Hematopoietic multipotent progenitor cell treated with erythropoietin and hydrocortisone succinate and interleukin-3 and kit ligand, for 6 days (in vitro differentiated cells): ENCODE measurements at regions not wholly inside any gene's neighbourhood (a gene's known extent, or its start where the extent isn't known, plus 50 kb on each side); places are given as distances from the start of the nearest gene placed in this dataset.
A peak's percentile ranks its signal among the peaks of the same experiment; 100 is the strongest.

Source experiments
- DNase-seq: peaks from one replicate; pipeline ENCODE4 v3.0.0-alpha.2; 2015

DNA sequence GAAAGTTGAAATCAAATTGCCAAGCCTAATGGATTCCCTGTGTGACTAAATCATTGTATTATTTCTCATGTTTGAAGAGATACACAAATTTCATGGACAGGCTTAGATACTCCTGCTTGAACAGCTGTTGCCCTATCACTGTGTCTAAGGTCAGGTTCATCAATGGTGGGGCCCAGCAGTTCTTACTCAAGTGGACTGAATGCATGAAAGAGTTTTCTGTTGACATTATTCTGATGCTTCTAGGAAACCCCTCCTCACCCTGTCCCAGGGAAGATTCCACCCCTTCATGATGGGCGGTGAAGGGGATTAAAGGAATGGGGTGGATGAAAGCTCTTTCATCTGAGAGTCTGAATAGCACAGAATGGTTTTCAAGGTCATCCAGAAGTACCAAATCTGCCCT lies 148.8 kb downstream of the INO80D start:
- no peak for DNase-seq

DNA sequence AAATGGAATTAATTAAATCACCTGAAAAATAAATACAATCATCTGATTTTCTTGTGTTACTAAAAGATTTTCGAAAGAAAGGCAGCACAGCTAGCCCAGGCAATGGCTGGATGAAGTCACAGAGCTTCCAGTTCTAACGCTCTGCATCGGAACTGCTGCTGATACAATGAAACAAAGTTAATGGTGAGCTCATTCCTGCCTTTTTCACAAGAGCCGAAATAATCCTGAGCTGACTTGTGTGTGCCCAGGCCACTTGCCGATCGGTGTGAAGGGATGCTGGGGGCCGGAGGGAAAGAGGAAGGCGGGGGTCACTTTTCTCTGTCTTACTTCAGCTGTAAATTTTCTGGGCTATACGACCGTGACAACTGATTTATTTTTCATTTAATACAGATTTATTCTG lies 149.5 kb downstream of the INO80D start:
- DNase-seq: no peak

DNA sequence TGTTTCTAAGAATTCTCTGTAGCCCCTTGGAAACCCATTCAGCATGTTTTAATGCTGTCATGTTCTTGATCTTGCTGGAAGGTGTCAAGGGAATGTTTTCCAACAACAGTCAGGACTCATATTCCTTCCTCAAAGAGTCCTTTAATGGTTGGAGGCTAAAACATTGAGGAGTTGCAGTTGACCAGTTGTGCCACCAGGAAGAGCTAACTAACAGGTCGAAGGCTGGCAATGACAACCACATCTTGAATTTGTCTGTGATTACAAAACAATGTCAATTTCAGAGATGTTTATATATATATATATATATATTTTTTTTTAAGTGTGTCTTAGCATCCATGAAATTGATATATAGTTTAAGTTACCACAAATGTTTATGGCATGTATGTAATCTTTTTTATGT lies 151.5 kb downstream of the INO80D start:
- peak; percentile 26 for DNase-seq

DNA sequence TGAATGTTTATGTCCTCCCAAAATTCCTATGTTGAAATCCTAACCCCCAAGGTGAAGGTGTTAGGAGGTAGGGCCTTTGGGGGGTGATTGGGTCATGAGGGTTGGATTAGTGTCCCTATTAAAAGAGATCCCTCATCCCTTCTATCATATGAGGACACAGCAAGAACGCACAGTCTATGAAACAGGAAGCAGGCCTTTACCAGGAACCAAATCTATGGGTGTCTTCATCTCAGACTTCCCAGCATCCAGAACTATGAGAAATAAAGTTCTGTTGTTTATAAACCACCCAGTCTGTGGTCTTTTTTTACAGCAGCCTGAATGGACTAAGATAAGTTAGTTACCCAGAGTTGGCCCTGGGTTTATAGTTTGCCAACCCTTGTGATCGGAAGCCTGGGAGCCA lies 153.1 kb downstream of the INO80D start:
- no peak for DNase-seq

DNA sequence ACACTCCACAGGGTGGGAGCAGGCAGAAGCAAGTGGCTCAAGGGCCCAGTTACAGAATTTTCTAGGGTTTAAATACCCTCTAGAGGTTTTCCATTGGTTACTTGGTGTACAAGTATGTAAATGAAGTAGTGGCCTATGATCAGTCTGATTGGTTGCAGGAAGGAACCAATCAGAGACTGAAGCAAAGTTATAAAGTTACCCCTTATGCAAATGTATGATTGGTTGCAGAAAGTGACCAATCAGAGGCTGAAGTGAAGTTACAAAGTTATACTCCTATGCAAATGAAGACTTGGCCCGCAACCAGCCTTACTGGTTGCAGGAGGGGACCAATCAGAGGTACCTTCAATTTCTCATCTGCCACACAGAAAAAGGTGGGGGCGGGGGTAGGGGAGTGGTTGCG lies 154.6 kb downstream of the INO80D start:
- no peak for DNase-seq

DNA sequence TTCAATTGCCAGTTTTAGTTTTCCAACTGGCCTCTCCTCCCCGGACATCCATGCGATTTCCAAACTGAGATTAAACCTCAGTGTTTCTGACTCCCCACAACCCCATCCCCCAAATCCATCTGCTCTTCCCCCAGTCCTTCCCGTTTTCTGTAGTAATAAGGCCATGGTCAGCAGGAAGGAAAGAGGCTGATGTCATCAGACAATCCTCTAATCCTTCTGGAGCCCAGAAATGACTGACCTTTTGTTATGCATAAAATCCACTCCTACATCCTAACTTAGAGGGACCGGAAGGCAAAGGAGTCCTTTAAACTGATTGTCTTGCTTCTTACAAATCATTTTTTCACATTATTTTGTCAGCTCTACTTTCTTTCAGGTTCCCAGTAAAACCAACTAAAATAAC lies 155.8 kb downstream of the INO80D start:
- DNase-seq: no peak

DNA sequence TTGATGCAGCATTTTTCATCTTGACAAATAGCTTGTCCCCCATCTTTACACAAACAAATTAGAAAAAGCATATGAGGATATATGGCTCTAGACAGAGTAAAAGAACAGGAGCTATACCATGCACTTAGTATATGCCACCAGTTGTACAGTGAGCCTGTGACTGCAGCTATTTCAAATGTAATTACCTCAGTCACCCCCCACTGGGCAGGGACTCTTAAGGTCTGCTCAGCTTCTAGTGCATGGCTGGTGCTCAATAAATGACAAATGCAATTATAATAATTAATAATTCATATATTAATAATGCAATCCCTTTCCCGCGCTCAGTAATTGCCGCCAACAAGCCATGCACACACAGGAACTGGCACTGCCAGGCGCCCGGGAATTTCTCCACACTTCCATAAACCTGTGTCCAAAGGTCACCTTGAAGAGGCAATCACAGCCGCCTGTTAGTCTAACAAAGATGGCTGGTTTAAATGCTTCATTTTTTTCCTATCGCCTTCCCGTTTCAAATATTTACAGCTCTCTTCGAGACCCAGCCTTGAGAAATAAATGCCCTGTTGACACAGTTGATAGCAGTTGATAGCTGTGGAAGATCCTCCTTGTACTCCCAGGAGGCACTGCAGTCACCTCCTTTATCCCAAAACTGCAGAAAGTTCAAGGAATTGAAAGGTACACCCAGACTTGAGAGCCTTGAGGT lies 156.6 kb downstream of the INO80D start:
- no peak for DNase-seq

DNA sequence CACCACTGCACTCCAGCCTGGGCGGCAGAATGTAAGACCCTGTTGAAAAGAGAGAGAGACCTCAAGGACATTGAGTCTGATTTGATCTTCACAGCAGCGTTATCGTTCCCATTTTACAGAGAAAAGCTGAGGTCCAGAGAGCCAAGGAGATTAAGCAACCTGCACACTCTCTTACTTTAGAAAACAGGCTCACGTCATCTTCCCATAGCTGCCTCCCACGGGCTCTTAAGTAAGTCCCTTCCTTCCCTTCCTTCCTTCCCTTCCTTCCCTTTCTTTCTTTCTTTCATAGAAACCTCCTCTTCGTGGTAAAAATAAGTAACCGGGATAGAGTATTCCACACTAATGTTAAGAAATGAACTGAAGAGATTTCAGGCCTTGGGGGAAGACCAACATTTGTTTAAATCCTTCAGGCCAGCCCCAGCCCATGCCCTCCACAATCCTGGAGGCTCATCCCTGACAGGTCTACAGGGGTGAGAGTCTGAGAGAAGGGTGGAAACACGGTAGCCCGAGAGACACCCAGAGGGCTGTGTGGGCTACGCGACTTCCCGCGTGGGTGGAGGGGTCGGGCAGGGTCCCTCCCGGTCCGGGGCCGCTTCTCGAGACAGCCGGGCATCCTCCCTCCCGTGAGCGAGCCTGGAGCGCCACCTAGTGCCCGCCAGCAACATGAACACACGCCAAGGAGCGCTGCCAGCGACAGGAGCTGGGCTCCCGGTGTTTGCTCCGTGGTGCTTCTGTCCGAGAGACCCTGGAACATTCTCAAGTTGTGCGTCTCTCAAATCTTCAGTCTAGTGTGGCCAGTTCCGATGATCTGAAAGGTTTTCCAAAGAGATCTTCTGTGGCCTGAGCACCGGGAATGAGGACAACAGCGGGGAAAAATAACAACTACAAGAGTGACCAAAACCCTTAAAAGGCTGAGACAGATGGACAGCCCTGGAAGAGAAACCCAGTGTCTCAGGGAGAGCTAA lies 160.3 kb downstream of the INO80D start:
- DNase-seq: peak; percentile 76

DNA sequence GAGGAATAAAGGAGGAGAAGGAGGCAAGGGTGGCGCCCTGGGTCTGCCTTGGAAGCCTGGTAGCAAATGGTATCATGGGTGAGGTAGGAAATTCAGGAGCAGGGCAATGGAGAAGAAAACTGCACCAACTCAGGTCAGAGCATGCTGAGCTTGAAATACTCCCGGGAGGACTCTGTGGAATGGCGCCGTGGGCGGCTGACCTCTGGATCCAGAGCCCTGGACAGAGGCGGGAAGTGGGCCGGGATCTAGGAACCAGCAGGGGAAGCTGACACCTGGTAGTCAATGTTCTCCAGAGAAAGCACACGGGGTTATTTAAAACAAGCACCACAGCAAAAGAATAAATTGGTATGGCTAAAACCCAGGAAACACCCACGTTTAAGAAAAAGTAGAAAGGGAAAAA lies 161.3 kb downstream of the INO80D start:
- DNase-seq: no peak

DNA sequence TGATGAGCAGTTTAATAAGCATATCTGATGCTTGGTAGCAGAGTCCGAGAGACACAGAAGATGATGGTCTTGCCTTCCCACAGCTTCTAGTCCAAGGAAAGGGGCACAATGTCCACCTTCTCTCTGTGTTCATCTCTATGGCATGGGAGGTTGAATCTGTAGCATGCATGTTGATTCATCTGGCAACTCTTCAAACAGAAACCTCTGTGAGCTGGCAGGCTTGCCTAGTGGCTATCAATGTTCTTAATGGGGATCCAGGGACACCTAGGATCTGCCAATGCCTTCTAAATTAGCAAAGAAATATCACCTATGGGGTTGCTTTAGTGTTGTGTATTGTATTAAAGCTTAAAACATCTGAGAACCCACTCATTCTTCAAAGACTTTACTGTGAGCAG lies 170.8 kb downstream of the INO80D start:
- no peak for DNase-seq

DNA sequence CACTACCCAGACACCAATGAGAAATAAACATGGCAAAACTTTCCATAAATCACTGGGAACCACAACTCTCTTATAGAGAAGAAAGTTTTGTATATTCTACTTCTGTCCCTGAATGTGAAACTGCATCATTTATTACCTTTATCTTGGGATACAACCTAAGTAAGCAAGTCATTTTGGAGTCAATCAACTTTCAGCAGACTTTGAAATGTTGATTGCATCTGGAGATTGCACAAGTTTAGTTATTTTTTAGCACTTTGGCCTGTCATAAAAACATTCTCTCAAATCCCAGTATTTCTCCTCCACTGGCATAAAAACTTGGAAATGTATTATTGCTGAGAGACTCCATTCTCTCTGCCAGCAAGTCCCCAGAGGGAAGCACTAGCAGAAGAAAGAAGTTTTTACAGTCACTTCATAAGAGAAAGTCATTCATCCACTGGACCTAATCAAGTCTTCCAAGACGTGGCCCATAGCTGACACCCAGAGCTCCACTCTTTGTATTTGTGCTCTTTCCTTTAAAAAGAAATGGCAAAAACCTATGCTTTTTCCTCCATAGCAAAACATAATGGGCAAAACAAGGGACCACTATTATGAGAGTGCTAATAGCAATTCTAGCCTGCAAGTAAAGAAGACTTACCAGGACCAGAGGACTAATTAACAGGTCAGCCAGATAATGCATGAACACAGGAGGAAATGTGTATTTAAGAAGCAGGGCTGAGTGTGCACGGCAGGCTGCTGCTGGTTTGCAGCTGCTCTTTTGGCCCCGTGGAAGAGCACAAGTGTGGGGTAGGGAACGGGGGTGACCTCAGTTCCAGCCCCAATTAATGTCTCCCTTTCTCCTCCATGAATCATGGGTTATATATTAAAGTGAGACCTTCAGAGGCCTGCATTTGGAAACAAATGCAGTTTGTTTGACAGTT lies 171.5 kb downstream of the INO80D start:
- DNase-seq: no peak

DNA sequence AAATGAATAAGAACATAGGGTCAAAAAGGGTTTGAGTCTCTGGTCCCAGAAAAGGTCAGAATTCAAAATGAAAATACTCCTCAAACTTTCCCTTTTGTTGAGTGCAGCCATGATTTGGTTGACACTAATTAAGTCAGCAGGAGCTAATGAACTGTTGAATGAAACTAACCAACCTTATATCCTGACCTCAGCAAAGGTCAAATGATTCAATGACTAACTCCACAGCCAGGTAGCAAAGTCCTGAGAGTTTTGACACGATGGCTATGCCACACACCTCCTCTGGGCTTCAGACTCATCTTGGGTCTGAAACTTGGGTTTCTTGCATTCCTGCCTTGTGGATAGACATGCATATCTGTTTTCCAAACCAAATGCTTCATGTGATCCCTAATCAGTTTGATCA lies 172.3 kb downstream of the INO80D start:
- DNase-seq: no peak

DNA sequence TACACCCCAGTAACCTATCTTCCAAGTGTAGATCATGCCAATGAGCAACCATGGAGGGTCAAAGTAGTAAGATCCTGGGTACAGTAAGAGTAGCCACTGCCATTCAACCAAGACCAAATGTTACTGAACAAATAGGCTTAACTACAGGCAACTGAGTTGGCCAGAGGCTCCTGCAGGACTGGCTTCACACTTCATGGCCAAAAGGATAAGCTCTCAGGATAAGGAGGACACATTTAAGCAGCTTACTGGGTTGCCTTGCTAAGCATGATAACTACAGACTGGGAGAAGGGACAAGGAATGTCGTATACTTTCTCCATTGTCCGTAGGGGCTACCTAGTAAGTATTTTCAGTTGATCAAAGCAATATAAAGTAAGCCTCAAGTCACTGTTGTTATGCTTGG lies 174.7 kb downstream of the INO80D start:
- DNase-seq: no peak

DNA sequence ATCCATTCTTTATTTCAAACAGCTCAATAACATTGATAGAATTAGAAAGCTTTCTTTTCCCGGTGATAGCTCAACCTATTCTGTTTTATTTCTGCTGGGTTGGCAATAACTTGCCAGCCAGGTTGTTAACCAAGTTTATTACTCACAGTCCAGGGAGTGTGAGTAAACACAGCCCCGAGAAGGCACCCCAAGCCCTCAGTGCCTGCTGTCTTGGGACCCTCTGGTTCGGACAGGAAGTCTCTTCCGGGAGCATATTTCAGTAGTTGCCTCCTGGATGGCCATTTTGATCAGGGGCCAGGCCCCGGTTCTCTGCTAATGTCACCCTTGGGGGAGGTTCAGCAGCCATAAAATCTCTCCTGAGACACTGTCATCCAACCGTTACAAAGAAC lies 176.8 kb downstream of the INO80D start:
- DNase-seq: no peak

DNA sequence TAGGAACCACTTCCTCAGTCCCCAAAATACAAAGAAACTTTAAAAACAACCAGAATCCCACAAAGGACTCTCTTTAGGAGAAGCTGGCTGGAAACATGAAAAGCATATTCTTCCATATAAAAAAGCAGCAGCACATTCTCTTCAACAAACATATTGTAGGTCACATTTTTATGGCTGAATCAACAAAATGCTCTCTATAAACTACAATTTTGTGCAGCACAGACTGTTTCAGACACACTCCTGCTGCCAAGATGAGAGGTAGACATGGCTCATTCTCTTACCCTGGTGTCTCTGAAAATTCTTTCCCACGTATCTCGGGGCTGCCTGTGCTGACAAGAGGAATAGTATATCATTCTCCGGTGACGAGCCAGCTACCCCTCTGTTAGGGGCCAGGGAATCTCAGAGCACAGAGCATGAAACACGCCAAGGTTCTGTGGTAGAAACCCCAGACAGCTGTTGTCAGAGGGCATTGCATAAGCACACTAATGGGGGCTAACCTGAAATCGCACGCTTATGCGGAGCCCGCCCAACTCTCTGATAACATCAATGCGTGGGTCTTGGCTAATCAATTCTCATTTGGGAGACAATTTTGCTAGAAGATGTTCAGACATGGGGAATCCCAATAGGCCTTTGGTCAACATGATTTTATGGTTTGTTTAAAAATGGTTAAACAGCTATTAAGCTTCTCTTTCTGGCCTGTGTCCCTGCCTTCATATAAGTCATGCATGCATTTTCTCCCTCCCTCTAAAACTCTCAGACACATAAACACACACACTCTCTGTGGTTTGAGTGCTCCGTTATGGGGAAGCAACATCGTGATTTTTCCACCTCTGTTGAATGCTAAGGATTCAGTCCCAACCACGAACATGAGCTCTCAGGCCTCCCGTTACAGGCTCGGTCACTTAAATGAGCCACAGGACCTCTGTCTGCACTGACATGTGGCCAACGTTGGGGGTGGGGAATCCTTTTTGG lies 177.5 kb downstream of the INO80D start:
- no peak for DNase-seq

DNA sequence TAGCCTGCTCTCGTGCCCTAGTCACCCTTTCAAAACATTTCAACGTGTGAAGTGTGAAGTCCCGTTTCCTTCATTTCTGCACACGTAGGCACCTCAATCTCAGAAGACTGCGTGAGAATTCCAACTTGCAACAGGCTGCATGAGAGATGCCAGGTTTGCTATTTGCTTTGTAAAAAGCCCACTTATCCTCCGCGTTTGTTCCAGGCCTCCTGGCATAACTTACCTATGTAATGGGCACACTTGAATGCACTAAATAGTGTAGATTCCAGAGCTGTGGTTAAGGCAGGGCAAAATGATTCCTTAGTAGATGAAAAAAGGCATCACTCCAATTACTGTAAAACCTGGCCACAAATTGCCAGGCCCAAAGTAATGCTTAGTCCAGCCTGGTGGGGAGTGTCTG lies 179.6 kb downstream of the INO80D start:
- no peak for DNase-seq

DNA sequence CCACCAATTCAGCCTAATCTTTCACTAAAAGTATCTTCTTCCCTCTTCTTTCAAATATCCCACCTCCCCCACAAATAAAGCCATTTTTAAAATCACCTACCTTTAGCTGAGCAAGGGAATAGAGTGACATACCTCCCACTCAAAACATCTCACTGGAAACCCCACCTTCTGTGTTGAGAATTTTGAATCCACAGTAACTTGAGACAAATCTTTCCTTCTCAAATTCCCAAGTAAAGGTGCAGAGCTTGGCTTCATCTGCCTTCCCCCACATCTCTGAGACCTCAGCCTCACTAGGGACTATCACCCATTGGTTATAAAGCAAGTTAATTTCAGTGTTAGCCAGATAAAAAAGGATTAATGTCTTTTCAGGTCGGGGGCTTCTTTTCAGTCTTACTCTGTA lies 180.4 kb downstream of the INO80D start:
- DNase-seq: no peak

DNA sequence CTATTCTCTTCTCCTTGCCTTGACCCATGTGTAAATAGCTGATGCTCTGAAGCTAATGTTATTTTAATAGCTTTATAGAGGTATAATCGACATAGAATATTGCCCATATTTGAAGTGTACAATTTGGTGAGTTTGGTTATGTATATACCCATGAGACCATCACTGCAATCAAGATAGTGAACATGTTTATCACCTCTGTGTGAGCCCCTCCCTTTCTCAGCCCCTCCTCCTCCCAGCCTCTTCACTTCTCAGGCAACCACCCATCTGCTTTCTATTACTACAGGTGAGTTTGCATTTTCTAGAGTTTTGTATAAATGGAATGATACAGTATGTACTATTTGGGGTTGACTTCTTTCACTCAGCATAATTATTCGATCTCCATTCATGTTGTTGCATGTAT lies 181.1 kb downstream of the INO80D start:
- DNase-seq: no peak

DNA sequence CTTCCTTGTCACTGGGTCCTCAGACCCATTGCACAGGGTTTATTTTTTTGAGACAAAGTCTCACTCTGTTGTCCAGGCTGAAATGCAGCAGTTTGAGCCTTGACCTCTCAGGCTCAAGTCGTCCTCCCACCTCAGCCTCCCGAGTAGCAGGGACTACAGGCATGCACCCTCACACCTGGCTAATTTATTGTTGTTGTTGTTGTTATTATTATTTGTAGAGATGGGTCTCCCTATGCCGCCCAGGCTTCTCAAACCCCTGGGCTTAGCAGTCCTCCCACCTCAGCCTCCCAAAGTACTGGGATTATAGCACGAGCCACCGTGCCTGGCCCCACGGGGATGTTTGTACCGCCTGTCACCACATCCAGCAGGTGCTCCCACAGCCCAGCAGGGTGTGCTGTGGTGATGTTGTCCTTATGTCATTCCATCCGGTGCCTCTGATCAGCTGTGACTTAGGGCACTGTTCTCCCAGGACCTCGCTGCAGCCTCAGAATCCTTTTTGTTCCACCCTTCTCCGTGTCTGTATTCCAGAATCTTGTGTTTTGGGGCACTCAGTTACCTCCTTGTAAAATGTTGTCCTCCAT lies 182.3 kb downstream of the INO80D start:
- DNase-seq: peak; percentile 56

DNA sequence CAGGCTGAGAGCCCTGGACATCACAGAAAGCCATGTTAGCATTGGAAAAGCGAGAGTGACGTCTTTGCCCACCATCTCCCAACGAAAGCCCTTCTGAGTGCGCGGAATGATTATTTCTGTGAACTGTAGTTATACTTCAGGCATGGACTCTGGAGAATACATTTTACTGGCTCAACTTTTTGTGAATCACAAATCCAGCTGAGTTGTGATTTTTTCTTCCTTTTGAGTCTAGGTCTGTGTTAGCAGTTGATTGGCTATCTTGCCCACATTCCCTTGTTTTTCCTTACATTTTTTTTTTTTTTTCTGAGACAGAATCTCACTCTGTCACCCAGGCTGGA lies 183.1 kb downstream of the INO80D start:
- no peak for DNase-seq

DNA sequence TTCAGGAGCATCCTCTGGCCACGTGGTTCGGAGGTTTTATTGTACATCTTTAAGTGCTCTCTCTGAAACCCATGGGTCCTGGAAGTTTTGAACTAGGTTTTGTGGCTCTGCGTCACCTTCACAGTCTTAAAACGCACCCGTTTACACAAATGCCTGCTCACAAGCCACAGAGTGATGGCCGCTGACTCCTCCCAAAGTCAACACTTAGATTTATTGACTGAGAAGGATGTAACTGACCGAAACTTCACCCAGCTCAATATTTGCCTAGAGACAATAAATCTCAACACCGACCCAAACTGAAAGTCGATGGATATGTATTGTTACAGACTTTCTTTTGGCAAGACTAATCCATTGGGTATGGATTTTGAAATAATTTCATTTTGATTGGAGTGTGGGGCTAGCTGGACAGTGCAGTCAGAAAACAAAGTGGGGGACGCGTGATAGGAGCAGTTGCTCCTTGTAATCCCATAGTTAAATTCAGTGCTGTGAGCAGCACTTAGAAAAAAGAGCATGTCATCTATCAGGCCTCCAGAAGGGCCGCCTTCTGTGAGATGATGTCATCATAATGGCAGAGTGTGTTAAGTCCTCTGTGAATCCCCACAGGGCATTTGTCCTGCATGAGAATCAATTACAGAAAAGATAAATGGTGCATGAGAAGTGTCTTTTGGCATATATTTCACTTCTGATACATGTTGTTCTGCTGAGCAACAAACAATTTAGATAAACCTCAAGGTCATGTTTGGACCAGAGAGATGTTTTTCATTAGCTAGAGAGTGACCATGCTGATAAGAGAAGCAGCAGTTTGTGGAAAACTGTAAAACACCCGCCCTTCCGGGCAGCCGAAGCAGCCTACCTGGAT lies 183.7 kb downstream of the INO80D start:
- DNase-seq: no peak
